Adrenal gland (tissue), 9 donors: ENCODE measurements at regions not wholly inside any gene's neighbourhood (a gene's known extent, or its start where the extent isn't known, plus 50 kb on each side); places are given as distances from the start of the nearest gene placed in this dataset.

Experiments used
- DNase-seq, 7 donors: peaks; one replicate each; pipeline ENCODE4 v3.0.0-alpha.2; 2019 to 2020
- H3K27ac ChIP-seq, 5 donors: fragments of 200-600 bp; sonication (generic) in 4 of 5; 1 replicate in 3 of 5; 2 replicates in 2 of 5; pipeline versions ENCODE4 v1.5.1 to v1.8.0; 2016 to 2020; ENCODE audit warnings: mild to moderate bottlenecking in 1 of 5
- H3K27me3 ChIP-seq: fragments of 200-600 bp; 2 replicates; pipeline ENCODE4 v1.8.0; 2021
- H3K36me3 ChIP-seq, 2 donors: fragments of 200-600 bp; replicated peaks in 1 of 2; 1 replicate in 1 of 2; 2 replicates in 1 of 2; pipeline versions ENCODE4 v1.5.1 to v1.8.0; 2018 to 2022
- H3K4me1 ChIP-seq, 2 donors: fragments of 200-600 bp; replicated peaks in 1 of 2; 1 replicate in 1 of 2; 2 replicates in 1 of 2; pipeline versions ENCODE4 v1.5.1 to v1.8.0; 2018 to 2021
- H3K4me3 ChIP-seq, 4 donors: fragments of 200-600 bp; sonication (generic) in 3 of 4; one replicate each; pipeline ENCODE4 v1.5.1; 2016 to 2018
- H3K9me3 ChIP-seq, 3 donors: fragments of 200-600 bp; sonication (generic) in 1 of 3; replicated peaks in 1 of 3; 1 replicate in 2 of 3; 2 replicates in 1 of 3; pipeline versions ENCODE4 v1.5.1 to v1.8.0; 2016 to 2021
- CTCF ChIP-seq, 6 experiments: fragments of 450-650 bp in 4 of 6; fragments of 200-600 bp in 2 of 6; sonication (generic) in 1 of 6; IDR thresholded peaks; 1 replicate in 5 of 6; 2 replicates in 1 of 6; pipeline versions ENCODE4 v1.5.1 to v1.8.0; 2016 to 2021; ENCODE audit warnings: antibody characterized with exemption in 6 of 6, mild to moderate bottlenecking in 2 of 6, moderate library complexity in 1 of 6
- POLR2A ChIP-seq, 2 donors: fragments of 450-650 bp; IDR thresholded peaks; one replicate each; pipeline ENCODE4 v1.6.1; 2017; ENCODE audit warnings: antibody characterized with exemption in 2 of 2, mild to moderate bottlenecking in 2 of 2, moderate library complexity in 1 of 2
- WGBS, 4 donors: extraction: QIAGEN DNeasy Blood & Tissue Kit in 2 of 4; methylation state at CpG; one replicate each; pipeline versions ENCODE4 v1.1.5 to v1.1.7; 2013 to 2017; 5-methylcytosine and 5-hydroxymethylcytosine counted together
- intact Hi-C, 2 donors: fragments of 100-400 bp; cut with DNase I; formaldehyde crosslinking; loops; one replicate each; pipeline versions ENCODE4 v1.14.1 to v1.15.0; 2022 to 2023
- donor health status: healthy with polysubstance abuse.
- donor health status: Bipolar disorder and iron deficiency.
- donor health status: DM: yes; HTN: yes; CAD: no.
- donor health status: DM: no; HTN: no; CAD: no.
- donor health status: DM: no; HTN: no; CAD: no.

- Histone ChIP-seq H3K9me3 (no peaks in the 10 kb centered on the region), H3K36me3 (no peaks in the 10 kb centered on the region), H3K27ac (no peak overlapping the region), H3K4me1 (no peaks in the 10 kb centered on the region), H3K4me3 (no peak overlapping the region), H3K27me3 (no peaks in the 10 kb centered on the region)
- TF ChIP-seq POLR2A (IDR thresholded peaks at IDR 0.05) (no peak), CTCF (IDR thresholded peaks at IDR 0.05) (no peak)
- DNase-seq = no peak
- WGBS, 4 donors = 96 to 99% (median 98%) methylated on average over 2 of the region's 2 CpGs
- intact Hi-C loops = no loop called here
Measured at GRCh38 chr6:112903361-112903760, 556.2 kb downstream of the RFPL4B start.

DNA sequence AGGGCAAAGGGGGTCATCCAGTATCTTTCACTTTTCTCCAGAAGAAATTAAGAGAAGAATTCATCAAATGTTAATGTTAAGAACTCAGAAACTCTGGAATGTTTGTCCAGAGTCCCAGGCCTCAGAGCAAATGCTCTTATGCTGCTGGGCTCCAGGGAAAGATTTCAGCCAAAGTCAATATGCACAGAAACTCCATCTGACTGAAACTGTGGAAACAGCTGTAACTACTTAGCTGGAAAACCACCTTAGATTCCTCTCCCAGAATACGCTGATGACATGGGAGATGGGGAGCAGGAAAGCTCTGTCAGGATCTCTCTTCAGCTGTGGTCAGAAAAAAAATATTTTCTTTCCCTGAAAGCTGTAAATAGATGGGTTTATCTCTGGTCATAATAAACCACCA, 559.6 kb downstream of the RFPL4B start:
- no peak for TF ChIP-seq POLR2A (IDR thresholded peaks at IDR 0.05)
- TF ChIP-seq CTCF (IDR thresholded peaks at IDR 0.05) = no peak
- intact Hi-C loops = no loop called here
- H3K4me1 ChIP-seq = no peaks in the 10 kb centered on the region
- H3K27ac ChIP-seq = no peak overlapping the region
- peak in 1 of 7 donors; percentile 4 for DNase-seq
- H3K36me3 ChIP-seq = no peaks in the 10 kb centered on the region
- 59 to 79% (median 65%) methylated on average over 1 of the region's 1 CpG for WGBS, 4 donors
- H3K27me3 ChIP-seq = no peaks in the 10 kb centered on the region
- no peak overlapping the region for H3K4me3 ChIP-seq
- H3K9me3 ChIP-seq = no peaks in the 10 kb centered on the region

- TF ChIP-seq POLR2A (IDR thresholded peaks at IDR 0.05) = no peak
- TF ChIP-seq CTCF (IDR thresholded peaks at IDR 0.05) = no peak
- Histone ChIP-seq H3K27me3 (no peaks in the 10 kb centered on the region), H3K4me3 (no peak overlapping the region), H3K9me3 (no peaks in the 10 kb centered on the region), H3K4me1 (no peaks in the 10 kb centered on the region), H3K36me3 (no peaks in the 10 kb centered on the region), H3K27ac (no peak overlapping the region)
- intact Hi-C loops = no loop called here
- no peak for DNase-seq
Measured at GRCh38 chr6:112909781-112910180, 562.7 kb downstream of the RFPL4B start.

- intact Hi-C loops = no loop called here
- 28 to 46% (median 34%) methylated on average over 2 of the region's 2 CpGs for WGBS, 4 donors
Measured at GRCh38 chr6:112910256-112910655, 563.1 kb downstream of the RFPL4B start.

More at GRCh38 chr6:112910256-112910655, 563.1 kb downstream of the RFPL4B start:
- no peaks in the 10 kb centered on the region for H3K9me3 ChIP-seq
- H3K4me1 ChIP-seq = no peaks in the 10 kb centered on the region
- no peak overlapping the region for H3K27ac ChIP-seq
- H3K27me3 ChIP-seq = no peaks in the 10 kb centered on the region
- TF ChIP-seq POLR2A (IDR thresholded peaks at IDR 0.05) (no peak), CTCF (IDR thresholded peaks at IDR 0.05) (no peak)
- no peaks in the 10 kb centered on the region for H3K36me3 ChIP-seq
- no peak for DNase-seq
- H3K4me3 ChIP-seq = no peak overlapping the region
